Testis (tissue), 2 donors: ENCODE measurements at regions not wholly inside any gene's neighbourhood (a gene's known extent, or its start where the extent isn't known, plus 50 kb on each side); places are given as distances from the start of the nearest gene placed in this dataset.

Source experiments
- DNase-seq: peaks from one replicate; pipeline ENCODE4 v3.0.0-alpha.2; 2019
- H3K27ac ChIP-seq, 2 donors: fragments of 200-600 bp; sonication (generic); one replicate each; pipeline ENCODE4 v1.5.1; 2019
- H3K27me3 ChIP-seq: fragments of 200-600 bp; sonication (generic); one replicate; pipeline ENCODE4 v1.5.1; 2019
- H3K36me3 ChIP-seq: fragments of 200-600 bp; sonication (generic); one replicate; pipeline ENCODE4 v1.5.1; 2017; ENCODE audit warnings: low read depth; ENCODE audit errors: missing control alignments
- H3K4me1 ChIP-seq: fragments of 200-600 bp; sonication (generic); one replicate; pipeline ENCODE4 v1.5.1; 2019
- H3K4me3 ChIP-seq, 2 donors: fragments of 200-600 bp; sonication (generic); one replicate each; pipeline ENCODE4 v1.5.1; 2017 to 2019
- H3K9me3 ChIP-seq: fragments of 200-600 bp; sonication (generic); one replicate; pipeline ENCODE4 v1.5.1; 2017
- POLR2A ChIP-seq: fragments of 450-650 bp; IDR thresholded peaks from one replicate; pipeline ENCODE4 v1.6.1; 2017; ENCODE audit warnings: antibody characterized with exemption, mild to moderate bottlenecking, moderate library complexity
- WGBS, 2 donors: methylation state at CpG; one replicate each; pipeline ENCODE4 v1.1.5; 2018; 5-methylcytosine and 5-hydroxymethylcytosine counted together
- intact Hi-C: fragments of 100-400 bp; cut with DNase I; formaldehyde crosslinking; loops from one replicate; pipeline ENCODE4 v1.15.1; 2023; ENCODE audit warnings: low total_unique reads
- TF ChIP-seq, protein P1 (sequence below), 3 experiments: fragments of 450-650 bp in 2 of 3; fragments of 200-600 bp in 1 of 3; sonication (generic) in 1 of 3; IDR thresholded peaks; one replicate each; pipeline ENCODE4 v1.5.1; 2016 to 2019; ENCODE audit warnings: antibody characterized with exemption in 3 of 3, mild to moderate bottlenecking in 2 of 3, moderate library complexity in 1 of 3

DNA sequence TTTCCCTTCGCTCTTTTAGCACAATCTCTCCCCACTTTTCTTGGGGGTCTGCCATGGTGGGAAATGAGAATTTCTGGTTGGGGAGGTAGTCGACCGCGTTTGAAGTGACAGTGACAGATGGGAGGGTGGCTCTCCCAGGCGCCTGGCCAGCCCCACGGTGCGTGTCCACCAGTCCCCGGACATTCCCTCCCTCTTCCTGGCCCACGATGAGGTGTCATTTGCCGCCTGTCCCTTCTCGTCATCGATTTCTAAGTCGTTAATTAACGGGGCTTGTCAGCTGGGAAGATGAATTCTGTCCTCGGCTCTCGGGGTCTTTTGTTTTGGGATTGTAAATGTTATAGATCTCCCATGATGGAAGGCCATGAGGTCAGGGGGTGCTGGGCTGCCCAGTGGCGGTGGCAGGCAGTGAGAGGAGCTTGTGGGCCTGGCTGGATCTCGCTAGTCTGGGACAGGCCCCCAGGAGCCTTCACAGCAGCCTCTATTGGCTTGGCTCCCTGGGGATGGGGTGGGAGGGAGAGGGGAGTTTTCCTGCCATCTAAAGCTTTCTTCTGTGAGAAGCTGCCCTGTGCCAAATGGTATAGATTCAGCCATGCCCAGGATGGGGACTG, 164.2 kb downstream of the MRM1 start:
- no peaks in the 10 kb centered on the region for H3K27me3 ChIP-seq
- DNase-seq, result no peak
- intact Hi-C loops, result no loop called here
- no peaks in the 10 kb centered on the region for H3K4me1 ChIP-seq
- no peak overlapping the region for H3K4me3 ChIP-seq
- H3K27ac ChIP-seq, result no peak overlapping the region
- TF ChIP-seq, protein P1, sequence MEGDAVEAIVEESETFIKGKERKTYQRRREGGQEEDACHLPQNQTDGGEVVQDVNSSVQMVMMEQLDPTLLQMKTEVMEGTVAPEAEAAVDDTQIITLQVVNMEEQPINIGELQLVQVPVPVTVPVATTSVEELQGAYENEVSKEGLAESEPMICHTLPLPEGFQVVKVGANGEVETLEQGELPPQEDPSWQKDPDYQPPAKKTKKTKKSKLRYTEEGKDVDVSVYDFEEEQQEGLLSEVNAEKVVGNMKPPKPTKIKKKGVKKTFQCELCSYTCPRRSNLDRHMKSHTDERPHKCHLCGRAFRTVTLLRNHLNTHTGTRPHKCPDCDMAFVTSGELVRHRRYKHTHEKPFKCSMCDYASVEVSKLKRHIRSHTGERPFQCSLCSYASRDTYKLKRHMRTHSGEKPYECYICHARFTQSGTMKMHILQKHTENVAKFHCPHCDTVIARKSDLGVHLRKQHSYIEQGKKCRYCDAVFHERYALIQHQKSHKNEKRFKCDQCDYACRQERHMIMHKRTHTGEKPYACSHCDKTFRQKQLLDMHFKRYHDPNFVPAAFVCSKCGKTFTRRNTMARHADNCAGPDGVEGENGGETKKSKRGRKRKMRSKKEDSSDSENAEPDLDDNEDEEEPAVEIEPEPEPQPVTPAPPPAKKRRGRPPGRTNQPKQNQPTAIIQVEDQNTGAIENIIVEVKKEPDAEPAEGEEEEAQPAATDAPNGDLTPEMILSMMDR (IDR thresholded peaks at IDR 0.05), result no peak
- TF ChIP-seq POLR2A, result no peak
- no peaks in the 10 kb centered on the region for H3K36me3 ChIP-seq
- no peaks in the 10 kb centered on the region for H3K9me3 ChIP-seq
- WGBS, 2 donors, result 67 to 68% methylated on average over 18 of the region's 18 CpGs

DNA sequence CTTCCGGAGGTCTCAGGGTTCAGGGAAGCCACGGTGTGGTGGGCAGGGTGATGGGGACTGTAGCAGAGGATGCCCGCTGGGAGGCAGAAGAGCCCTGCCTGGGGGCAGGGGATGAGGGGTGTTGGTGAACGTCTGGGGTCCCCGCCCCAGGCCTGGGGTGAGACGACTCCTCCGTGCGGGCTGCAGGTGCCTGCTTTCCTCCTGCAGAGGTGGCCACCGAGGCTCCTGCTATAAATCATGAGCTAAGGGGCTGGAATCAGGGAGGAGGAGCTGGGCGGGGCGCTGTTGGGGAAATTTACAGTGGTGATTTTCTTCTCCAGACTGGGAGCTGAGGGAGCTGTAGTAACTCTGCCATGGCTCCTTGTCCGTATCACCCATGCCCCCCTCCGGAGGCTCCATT, 167.0 kb downstream of the MRM1 start:
- H3K4me3 ChIP-seq, result no peak overlapping the region
- H3K9me3 ChIP-seq, result no peaks in the 10 kb centered on the region
- intact Hi-C loops, result no loop called here
- no peak for TF ChIP-seq POLR2A
- TF ChIP-seq, protein P1 (IDR thresholded peaks at IDR 0.05), result no peak
- no peak for DNase-seq
- H3K27me3 ChIP-seq, result no peaks in the 10 kb centered on the region
- H3K36me3 ChIP-seq, result no peaks in the 10 kb centered on the region
- no peaks in the 10 kb centered on the region for H3K4me1 ChIP-seq
- H3K27ac ChIP-seq, result no peak overlapping the region
- WGBS, 2 donors, result 29 to 35% methylated on average over 10 to 13 of the region's 13 CpGs

DNA sequence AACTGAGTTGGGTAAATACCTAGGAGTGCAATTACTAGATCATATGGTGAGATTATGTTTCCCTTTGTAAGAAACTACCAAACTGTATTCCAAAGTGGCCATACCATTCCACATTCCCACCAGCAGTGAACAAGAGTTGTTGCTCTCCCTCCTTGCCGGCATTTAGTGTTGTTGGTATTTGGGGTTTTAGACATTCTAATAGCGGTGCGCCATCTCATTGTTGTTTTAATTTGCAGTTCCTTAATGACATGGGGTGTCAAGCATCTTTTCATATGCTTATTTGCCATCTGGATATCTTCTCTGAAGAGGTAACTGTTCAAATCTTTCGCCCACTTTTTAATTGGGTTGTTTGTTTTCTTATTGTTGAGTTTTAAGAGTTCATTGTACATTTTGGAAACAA, 164.2 kb upstream of the LHX1 start:
- intact Hi-C loops, result no loop called here
- Histone ChIP-seq H3K27ac (no peak overlapping the region), H3K9me3 (no peaks in the 10 kb centered on the region), H3K4me1 (no peaks in the 10 kb centered on the region), H3K36me3 (no peaks in the 10 kb centered on the region), H3K27me3 (no peaks in the 10 kb centered on the region), H3K4me3 (no peak overlapping the region)
- WGBS, 2 donors, result 56 to 59% methylated on average over 4 of the region's 4 CpGs
- no peak for TF ChIP-seq POLR2A
- TF ChIP-seq, protein P1 (IDR thresholded peaks at IDR 0.05), result no peak
- no peak for DNase-seq

DNA sequence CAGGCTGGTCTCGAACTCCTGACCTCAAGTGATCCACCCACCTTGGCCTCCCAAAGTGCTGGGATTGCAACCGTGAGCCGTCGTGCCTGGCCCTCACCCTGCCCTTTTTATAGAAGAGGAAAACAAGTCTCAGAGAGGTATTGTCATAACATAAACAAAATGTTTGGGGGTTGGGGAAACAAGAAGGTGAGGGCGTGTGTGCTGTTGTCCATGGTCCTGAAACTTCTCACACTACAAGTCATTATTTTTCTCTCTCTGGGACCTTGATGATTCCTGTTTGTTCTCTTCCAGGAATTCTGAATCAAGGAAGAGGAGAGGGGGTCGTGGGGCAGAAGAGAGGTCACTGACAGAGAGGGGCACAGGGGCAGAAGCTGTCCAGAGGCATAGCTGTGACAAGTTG, 160.2 kb upstream of the LHX1 start:
- no peak overlapping the region for H3K4me3 ChIP-seq
- no peaks in the 10 kb centered on the region for H3K36me3 ChIP-seq
- H3K9me3 ChIP-seq, result no peaks in the 10 kb centered on the region
- 44 to 46% methylated on average over 6 of the region's 6 CpGs for WGBS, 2 donors
- H3K27ac ChIP-seq, result no peak overlapping the region
- TF ChIP-seq, protein P1 (IDR thresholded peaks at IDR 0.05), result no peak
- no peak for TF ChIP-seq POLR2A
- intact Hi-C loops, result no loop called here
- no peaks in the 10 kb centered on the region for H3K27me3 ChIP-seq
- no peaks in the 10 kb centered on the region for H3K4me1 ChIP-seq
- DNase-seq, result no peak

DNA sequence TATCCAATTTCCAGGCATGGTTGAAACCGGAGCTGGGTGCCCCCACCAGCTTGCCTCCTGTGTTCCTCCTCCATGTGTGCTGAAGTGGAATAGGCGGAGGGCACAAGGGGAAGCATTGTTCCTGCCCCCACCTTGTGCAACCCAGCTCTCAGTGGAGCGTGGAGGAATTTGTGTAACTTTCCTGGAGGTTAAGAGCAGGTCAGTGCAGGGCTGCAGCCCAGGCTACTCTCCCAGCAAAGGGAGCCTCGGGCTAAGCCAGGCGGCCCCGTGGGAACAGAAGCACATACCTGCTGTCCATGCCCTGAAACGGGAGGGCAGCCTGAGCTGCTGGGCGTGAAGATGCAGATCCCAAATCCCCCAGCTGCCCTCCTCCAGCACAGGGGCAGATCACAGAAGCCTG, 158.8 kb upstream of the LHX1 start:
- TF ChIP-seq, protein P1 (IDR thresholded peaks at IDR 0.05), result no peak
- no peaks in the 10 kb centered on the region for H3K36me3 ChIP-seq
- intact Hi-C loops, result no loop called here
- DNase-seq, result no peak
- WGBS, 2 donors, result 41 to 53% methylated on average over 8 of the region's 8 CpGs
- H3K4me1 ChIP-seq, result no peaks in the 10 kb centered on the region
- no peaks in the 10 kb centered on the region for H3K9me3 ChIP-seq
- no peak overlapping the region for H3K4me3 ChIP-seq
- no peak overlapping the region for H3K27ac ChIP-seq
- H3K27me3 ChIP-seq, result no peaks in the 10 kb centered on the region
